A549 (cell line): ENCODE measurements at regions not wholly inside any gene's neighbourhood (a gene's known extent, or its start where the extent isn't known, plus 50 kb on each side); places are given as distances from the start of the nearest gene placed in this dataset.

Experiments
- POLR2A ChIP-seq: IDR thresholded peaks from 2 replicates; pipeline ENCODE4 v1.6.1; 2012; ENCODE audit warnings: mild to moderate bottlenecking, low read length
- TF ChIP-seq, protein P1 (sequence below): fragments of >200 bp; sonication (Bioruptor Twin); formaldehyde crosslinking; IDR thresholded peaks from 3 replicates; pipeline ENCODE4 v1.5.1; 2016
- TF ChIP-seq, protein P2 (sequence below): fragments of 250-450 bp; sonication (Bioruptor Pico); IDR thresholded peaks from 2 replicates; pipeline ENCODE4 v1.5.0; 2020; ENCODE audit warnings: low read depth, mild to moderate bottlenecking, moderate library complexity

DNA sequence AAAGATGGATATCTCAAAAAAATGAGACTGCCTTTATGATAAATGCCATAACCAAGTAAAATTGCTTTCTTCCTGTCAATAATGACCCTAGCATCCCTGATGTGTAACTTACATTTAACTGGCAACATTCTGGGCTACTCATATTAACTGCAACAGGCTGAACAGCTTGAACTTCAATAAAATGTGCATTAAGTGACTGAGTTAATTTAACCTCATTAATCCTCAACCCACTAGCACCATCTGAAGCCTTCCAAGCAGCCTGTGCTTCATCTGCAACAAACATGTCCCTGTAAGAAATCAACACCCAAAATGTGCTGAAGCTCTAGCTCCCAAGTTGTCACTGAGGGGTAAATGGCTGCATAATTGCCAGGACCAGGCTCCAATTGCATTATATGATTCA lies 296.2 kb upstream of the ZC3H15 start:
- TF ChIP-seq, protein P1, sequence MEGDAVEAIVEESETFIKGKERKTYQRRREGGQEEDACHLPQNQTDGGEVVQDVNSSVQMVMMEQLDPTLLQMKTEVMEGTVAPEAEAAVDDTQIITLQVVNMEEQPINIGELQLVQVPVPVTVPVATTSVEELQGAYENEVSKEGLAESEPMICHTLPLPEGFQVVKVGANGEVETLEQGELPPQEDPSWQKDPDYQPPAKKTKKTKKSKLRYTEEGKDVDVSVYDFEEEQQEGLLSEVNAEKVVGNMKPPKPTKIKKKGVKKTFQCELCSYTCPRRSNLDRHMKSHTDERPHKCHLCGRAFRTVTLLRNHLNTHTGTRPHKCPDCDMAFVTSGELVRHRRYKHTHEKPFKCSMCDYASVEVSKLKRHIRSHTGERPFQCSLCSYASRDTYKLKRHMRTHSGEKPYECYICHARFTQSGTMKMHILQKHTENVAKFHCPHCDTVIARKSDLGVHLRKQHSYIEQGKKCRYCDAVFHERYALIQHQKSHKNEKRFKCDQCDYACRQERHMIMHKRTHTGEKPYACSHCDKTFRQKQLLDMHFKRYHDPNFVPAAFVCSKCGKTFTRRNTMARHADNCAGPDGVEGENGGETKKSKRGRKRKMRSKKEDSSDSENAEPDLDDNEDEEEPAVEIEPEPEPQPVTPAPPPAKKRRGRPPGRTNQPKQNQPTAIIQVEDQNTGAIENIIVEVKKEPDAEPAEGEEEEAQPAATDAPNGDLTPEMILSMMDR, result no peak
- no peak for TF ChIP-seq POLR2A
- TF ChIP-seq, protein P2, sequence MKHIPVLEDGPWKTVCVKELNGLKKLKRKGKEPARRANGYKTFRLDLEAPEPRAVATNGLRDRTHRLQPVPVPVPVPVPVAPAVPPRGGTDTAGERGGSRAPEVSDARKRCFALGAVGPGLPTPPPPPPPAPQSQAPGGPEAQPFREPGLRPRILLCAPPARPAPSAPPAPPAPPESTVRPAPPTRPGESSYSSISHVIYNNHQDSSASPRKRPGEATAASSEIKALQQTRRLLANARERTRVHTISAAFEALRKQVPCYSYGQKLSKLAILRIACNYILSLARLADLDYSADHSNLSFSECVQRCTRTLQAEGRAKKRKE (CRISPR knock-in tag), result no peak
